ENCODE measurements at regions not wholly inside any gene's neighbourhood (a gene's known extent, or its start where the extent isn't known, plus 50 kb on each side); places are given as distances from the start of the nearest gene placed in this dataset.

DNA sequence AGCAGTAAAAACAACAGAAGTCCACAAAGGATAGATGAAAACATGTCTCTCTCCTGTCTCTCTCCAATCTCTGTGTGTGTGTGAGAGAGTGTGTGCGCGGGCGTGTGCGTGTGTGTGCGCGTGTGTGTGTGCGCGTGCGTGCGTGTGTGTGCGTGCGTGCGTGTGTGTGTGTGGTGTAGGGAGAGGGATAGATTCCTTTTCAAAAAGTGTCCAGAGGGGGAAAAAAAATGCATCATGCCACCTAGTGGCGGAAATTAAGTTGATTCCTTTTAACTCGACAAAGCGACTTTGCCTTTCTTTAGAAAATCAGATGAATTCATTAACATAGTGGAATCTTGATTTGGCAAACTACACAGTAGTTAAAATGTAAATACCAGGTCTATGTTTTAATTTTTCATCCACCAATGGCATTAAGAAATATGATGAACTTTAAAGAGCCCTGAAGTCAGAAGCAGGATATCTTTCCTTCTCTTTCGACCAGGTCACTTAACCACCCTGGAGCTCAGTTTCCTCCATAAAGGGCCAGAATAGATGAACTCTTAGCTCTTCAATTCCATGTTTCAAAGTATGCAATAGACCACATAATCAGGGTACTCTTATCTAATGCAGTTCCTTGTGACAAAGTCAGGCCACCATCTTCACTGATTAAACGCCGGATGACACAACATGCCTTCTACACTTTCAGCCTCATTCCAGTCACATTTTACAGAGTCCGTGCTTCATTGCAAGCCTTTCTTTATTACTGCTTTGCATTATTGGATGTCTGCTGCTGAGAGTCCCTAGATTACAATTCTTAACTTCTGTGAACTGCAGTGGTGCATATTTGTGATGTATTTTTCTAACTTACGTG, 162.8 kb downstream of the FBXO8 start:
- TF ChIP-seq, protein P1, sequence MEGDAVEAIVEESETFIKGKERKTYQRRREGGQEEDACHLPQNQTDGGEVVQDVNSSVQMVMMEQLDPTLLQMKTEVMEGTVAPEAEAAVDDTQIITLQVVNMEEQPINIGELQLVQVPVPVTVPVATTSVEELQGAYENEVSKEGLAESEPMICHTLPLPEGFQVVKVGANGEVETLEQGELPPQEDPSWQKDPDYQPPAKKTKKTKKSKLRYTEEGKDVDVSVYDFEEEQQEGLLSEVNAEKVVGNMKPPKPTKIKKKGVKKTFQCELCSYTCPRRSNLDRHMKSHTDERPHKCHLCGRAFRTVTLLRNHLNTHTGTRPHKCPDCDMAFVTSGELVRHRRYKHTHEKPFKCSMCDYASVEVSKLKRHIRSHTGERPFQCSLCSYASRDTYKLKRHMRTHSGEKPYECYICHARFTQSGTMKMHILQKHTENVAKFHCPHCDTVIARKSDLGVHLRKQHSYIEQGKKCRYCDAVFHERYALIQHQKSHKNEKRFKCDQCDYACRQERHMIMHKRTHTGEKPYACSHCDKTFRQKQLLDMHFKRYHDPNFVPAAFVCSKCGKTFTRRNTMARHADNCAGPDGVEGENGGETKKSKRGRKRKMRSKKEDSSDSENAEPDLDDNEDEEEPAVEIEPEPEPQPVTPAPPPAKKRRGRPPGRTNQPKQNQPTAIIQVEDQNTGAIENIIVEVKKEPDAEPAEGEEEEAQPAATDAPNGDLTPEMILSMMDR (IDR thresholded peaks at IDR 0.05), result peak; percentile 38 to 61 (median 50)
- Histone ChIP-seq H3K4me1 (no peaks in the 10 kb centered on the region), H3K27me3 (no peaks in the 10 kb centered on the region), H3K4me3 (peak overlapping the region; percentile 33 to 53), H3K27ac (no peak overlapping the region), H3K9me3 (no peaks in the 10 kb centered on the region), H3K36me3 (no peaks in the 10 kb centered on the region)
- peak in 1 of 2 donors; percentile 70 for DNase-seq (ENCODE audit: low spot score in 2 of 2)
- intact Hi-C loops (cut with DNase I), result loop anchor here (5.0 to 10.0 kb wide), 2 partner anchors 613 to 696 kb away; no protein-coding TSS in a partner anchor

DNA sequence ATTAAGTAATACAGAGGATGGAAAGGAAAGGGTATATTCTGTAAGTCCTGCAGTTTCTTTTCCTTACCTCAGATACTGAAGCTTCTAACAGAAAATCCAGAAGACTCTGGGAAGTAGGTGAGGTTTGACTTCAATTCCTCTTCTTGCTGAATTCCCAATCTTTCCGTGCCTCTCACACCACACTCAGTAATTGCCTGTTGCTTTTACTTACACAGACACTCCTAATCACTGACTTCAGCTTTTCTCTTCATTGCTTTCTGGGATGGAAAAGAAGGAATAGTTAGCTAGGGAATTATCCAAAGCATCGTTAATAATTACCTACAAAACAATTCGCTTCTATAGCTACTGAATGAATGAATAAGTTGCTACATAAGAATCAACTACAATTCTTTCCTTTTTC, 163.6 kb downstream of the FBXO8 start:
- Histone ChIP-seq H3K27me3 (no peaks in the 10 kb centered on the region), H3K36me3 (no peaks in the 10 kb centered on the region), H3K4me3 (peak overlapping the region; percentile 33 to 53), H3K9me3 (no peaks in the 10 kb centered on the region), H3K27ac (no peak overlapping the region), H3K4me1 (no peaks in the 10 kb centered on the region)
- TF ChIP-seq, protein P1 (IDR thresholded peaks at IDR 0.05), result no peak
- DNase-seq (ENCODE audit: low spot score in 2 of 2), result no peak
- intact Hi-C loops (cut with DNase I), result loop anchor here (5.0 to 10.0 kb wide), 3 partner anchors 193 to 695 kb away; no protein-coding TSS in a partner anchor

DNA sequence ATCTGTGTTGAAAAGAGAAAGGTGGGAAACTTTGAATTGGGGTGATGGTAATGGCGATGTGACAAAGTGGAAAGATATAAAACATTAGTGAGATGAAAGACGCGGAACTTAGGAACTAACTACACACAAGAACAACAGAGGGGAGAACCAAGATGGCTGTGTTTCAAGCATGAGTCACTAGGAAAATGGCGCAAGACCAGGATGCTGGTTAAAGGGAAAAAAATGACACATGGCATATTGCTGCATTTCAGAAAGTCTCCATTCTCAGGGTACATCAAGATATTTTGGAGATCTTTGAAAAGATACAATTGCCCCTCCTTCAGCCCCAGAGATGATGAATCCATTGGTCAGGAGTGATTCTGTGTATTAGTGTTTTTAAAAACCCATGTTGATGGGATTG, 164.4 kb downstream of the FBXO8 start:
- H3K36me3 ChIP-seq, result no peaks in the 10 kb centered on the region
- no peaks in the 10 kb centered on the region for H3K27me3 ChIP-seq
- H3K27ac ChIP-seq, result no peak overlapping the region
- no peak for DNase-seq (ENCODE audit: low spot score in 2 of 2)
- H3K9me3 ChIP-seq, result no peaks in the 10 kb centered on the region
- TF ChIP-seq, protein P1 (IDR thresholded peaks at IDR 0.05), result no peak
- H3K4me1 ChIP-seq, result no peaks in the 10 kb centered on the region
- intact Hi-C loops (cut with DNase I), result loop anchor here (5.0 kb wide), 1 partner anchor 192 kb away; no protein-coding TSS in a partner anchor
- no peak overlapping the region for H3K4me3 ChIP-seq

DNA sequence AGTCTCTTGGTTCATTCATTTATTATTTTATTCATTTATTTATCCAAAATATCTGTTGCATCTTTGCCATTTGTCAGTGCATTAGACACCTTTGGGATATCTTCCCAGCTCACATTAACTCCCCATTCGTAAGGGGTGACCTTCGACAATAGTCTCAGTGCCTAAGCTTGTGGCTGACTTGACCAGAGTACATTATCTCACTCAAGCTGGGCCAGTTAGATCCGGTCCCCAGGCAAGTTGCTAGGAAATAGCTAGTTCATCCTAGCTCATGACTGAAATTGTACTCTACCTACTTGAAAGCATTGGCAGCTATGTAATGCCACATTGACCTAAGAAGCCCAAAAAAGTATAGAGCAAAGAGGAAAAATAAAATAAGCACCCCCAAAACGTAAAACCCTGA, 165.3 kb downstream of the FBXO8 start:
- intact Hi-C loops (cut with DNase I), result loop anchor here (5.0 kb wide), 1 partner anchor 191 kb away; no protein-coding TSS in a partner anchor
- TF ChIP-seq, protein P1 (IDR thresholded peaks at IDR 0.05), result no peak
- no peaks in the 10 kb centered on the region for H3K9me3 ChIP-seq
- no peak overlapping the region for H3K4me3 ChIP-seq
- no peaks in the 10 kb centered on the region for H3K36me3 ChIP-seq
- no peak for DNase-seq (ENCODE audit: low spot score in 2 of 2)
- H3K27me3 ChIP-seq, result no peaks in the 10 kb centered on the region
- no peak overlapping the region for H3K27ac ChIP-seq
- no peaks in the 10 kb centered on the region for H3K4me1 ChIP-seq

DNA sequence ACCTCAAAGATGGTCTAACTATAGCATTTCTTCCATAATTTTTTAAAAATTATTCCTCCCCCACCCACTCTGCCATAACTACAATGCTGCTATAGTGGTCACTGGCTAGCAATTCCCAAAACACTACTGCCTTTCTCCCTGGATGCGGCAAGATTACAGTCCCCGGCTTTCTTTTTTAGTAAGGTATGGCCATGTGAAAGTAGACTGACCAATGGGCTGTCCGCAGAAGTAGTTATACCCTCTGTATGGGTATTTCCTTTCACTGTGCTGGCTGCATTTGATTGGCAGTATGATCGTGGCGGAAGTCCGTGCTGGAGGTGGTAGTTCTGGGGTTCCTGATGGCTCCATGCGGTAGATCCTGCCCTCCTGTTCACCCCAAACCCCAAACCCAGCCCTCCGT, 166.0 kb downstream of the FBXO8 start:
- Histone ChIP-seq H3K4me1 (no peaks in the 10 kb centered on the region), H3K27ac (no peak overlapping the region), H3K36me3 (no peaks in the 10 kb centered on the region), H3K4me3 (no peak overlapping the region), H3K9me3 (no peaks in the 10 kb centered on the region), H3K27me3 (no peaks in the 10 kb centered on the region)
- intact Hi-C loops (cut with DNase I), result loop anchor here (5.0 kb wide), 1 partner anchor 190 kb away; no protein-coding TSS in a partner anchor
- TF ChIP-seq, protein P1 (IDR thresholded peaks at IDR 0.05), result no peak
- no peak for DNase-seq (ENCODE audit: low spot score in 2 of 2)
